IMR-90 (cell line): ENCODE measurements at regions not wholly inside any gene's neighbourhood (a gene's known extent, or its start where the extent isn't known, plus 50 kb on each side); places are given as distances from the start of the nearest gene placed in this dataset.

ENCODE experiments used
- ATAC-seq: fragments of 200-7000 bp; cut with Tn5 transposase; 2 replicates; pipeline ENCODE4 v1.9.1; 2020; ENCODE audit warnings: low read depth, mild to moderate bottlenecking, moderate library complexity
- BruUV-seq: library from RNA; stranded (reverse); fragments of 400-500 nt; replicated peaks from 2 replicates; lab custom pipeline; 2021; lab: Mats Ljungman, UMichigan
- CTCF ChIA-PET: fragments of 300-600 bp; formaldehyde crosslinking; extraction: SDS; loops from one replicate; lab custom pipeline; 2021; ENCODE audit warnings: antibody characterized with exemption; lab: Yijun Ruan, JAX
- POLR2A ChIA-PET: fragments of 300-600 bp; sonication (Branson Sonifier 250); formaldehyde crosslinking; loops from one replicate; lab custom pipeline; 2022; ENCODE audit warnings: antibody characterized with exemption; ENCODE audit not compliant: unreplicated experiment; lab: Charles Lee
- DNase-seq: peaks from one replicate; pipeline ENCODE4 v3.0.0; 2013
- H2AFZ ChIP-seq: replicated peaks from 2 replicates; pipeline ENCODE3; 2013; ENCODE audit warnings: low read length, mild to moderate bottlenecking; ENCODE audit not compliant: poor library complexity
- H2AK5ac ChIP-seq: 2 replicates; pipeline ENCODE4 v1.6.1; 2013; ENCODE audit warnings: low read depth, low read length, inconsistent platforms
- H2AK9ac ChIP-seq: replicated peaks from 2 replicates; pipeline ENCODE3; 2013; ENCODE audit warnings: mild to moderate bottlenecking, low read depth, low read length, moderate library complexity; ENCODE audit not compliant: poor library complexity
- H2BK120ac ChIP-seq: 2 replicates; pipeline ENCODE4 v1.6.1; 2013; ENCODE audit warnings: low read depth, low read length, inconsistent platforms
- H2BK15ac ChIP-seq: 3 replicates; pipeline ENCODE4 v1.6.1; 2013; ENCODE audit warnings: low read depth, low read length, inconsistent platforms
- H2BK20ac ChIP-seq: 2 replicates; pipeline ENCODE4 v1.6.1; 2013; ENCODE audit warnings: low read depth, mild to moderate bottlenecking, inconsistent platforms, low read length, moderate library complexity
- H2BK5ac ChIP-seq: 2 replicates; pipeline ENCODE4 v1.6.1; 2013; ENCODE audit warnings: mild to moderate bottlenecking, low read depth, low read length, inconsistent platforms; ENCODE audit not compliant: poor library complexity, severe bottlenecking
- H3K14ac ChIP-seq: replicated peaks from 2 replicates; pipeline ENCODE4 v1.6.1; 2013; ENCODE audit warnings: low read depth, low read length, inconsistent platforms
- H3K18ac ChIP-seq: 2 replicates; pipeline ENCODE4 v1.6.1; 2013; ENCODE audit warnings: low read depth, low read length, control low read depth
- H3K23ac ChIP-seq: 2 replicates; pipeline ENCODE4 v1.6.1; 2013; ENCODE audit warnings: low read depth, low read length, inconsistent platforms
- H3K27ac ChIP-seq: 2 replicates; pipeline ENCODE4 v1.5.1; 2013; ENCODE audit warnings: mild to moderate bottlenecking, control low read depth, low read length; ENCODE audit not compliant: insufficient read depth
- H3K27me3 ChIP-seq: 2 replicates; pipeline ENCODE4 v1.6.1; 2013; ENCODE audit warnings: low read length; ENCODE audit not compliant: control insufficient read depth, insufficient read depth
- H3K36me3 ChIP-seq: 2 replicates; pipeline ENCODE4 v1.6.1; 2013; ENCODE audit warnings: low read length, mixed read lengths; ENCODE audit not compliant: control insufficient read depth, insufficient read depth
- H3K4ac ChIP-seq: 2 replicates; pipeline ENCODE4 v1.6.1; 2013; ENCODE audit warnings: low read depth, low read length, inconsistent platforms
- H3K4me1 ChIP-seq: 2 replicates; pipeline ENCODE4 v1.6.1; 2013; ENCODE audit warnings: low read length, mixed read lengths; ENCODE audit not compliant: control insufficient read depth, insufficient read depth
- H3K4me2 ChIP-seq: 2 replicates; pipeline ENCODE4 v1.6.1; 2013; ENCODE audit warnings: low read depth, mild to moderate bottlenecking, control low read depth, low read length, moderate library complexity
- H3K4me3 ChIP-seq: 2 replicates; pipeline ENCODE4 v1.5.1; 2013; ENCODE audit warnings: low read depth, mild to moderate bottlenecking, control low read depth, low read length, moderate library complexity; ENCODE audit not compliant: insufficient read depth
- H3K56ac ChIP-seq: 2 replicates; pipeline ENCODE4 v1.6.1; 2013; ENCODE audit warnings: low read length, inconsistent platforms; ENCODE audit not compliant: insufficient read depth; ENCODE audit errors: extremely low read depth
- H3K79me1 ChIP-seq, 2 experiments: 2 replicates each; pipeline ENCODE4 v1.6.1; 2013; ENCODE audit warnings: low read length in 2 of 2, inconsistent platforms in 1 of 2, low read depth in 1 of 2
- H3K9ac ChIP-seq: 2 replicates; pipeline ENCODE4 v1.6.1; 2013; ENCODE audit warnings: low read depth, low read length, control low read depth
- H3K9me1 ChIP-seq: 2 replicates; pipeline ENCODE4 v1.6.1; 2013; ENCODE audit warnings: low read length, inconsistent platforms; ENCODE audit not compliant: insufficient read depth
- H3K9me3 ChIP-seq: 2 replicates; pipeline ENCODE4 v1.6.1; 2013; ENCODE audit warnings: low read length; ENCODE audit not compliant: control insufficient read depth, insufficient read depth
- H4K20me1 ChIP-seq: 2 replicates; pipeline ENCODE4 v1.6.1; 2013; ENCODE audit warnings: low read length, inconsistent platforms; ENCODE audit not compliant: insufficient read depth
- H4K5ac ChIP-seq: 2 replicates; pipeline ENCODE4 v1.6.1; 2013; ENCODE audit warnings: mild to moderate bottlenecking, low read depth, low read length, control low read depth
- H4K8ac ChIP-seq, 2 experiments: 2 replicates each; pipeline ENCODE4 v1.6.1; 2013; ENCODE audit warnings: low read depth in 2 of 2, low read length in 2 of 2, control low read depth in 1 of 2, inconsistent platforms in 1 of 2
- H4K91ac ChIP-seq: 2 replicates; pipeline ENCODE4 v1.6.1; 2013; ENCODE audit warnings: low read depth, low read length, inconsistent platforms; ENCODE audit not compliant: insufficient read depth
- BHLHE40 ChIP-seq: fragments of 150-350 bp; IDR thresholded peaks from 2 replicates; pipeline ENCODE4 v1.6.1; 2016; ENCODE audit warnings: mild to moderate bottlenecking, low read depth, low read length
- CEBPB ChIP-seq: IDR thresholded peaks from 2 replicates; pipeline ENCODE4 v1.6.1; 2012; ENCODE audit warnings: low read depth, low read length, improper control_type of control experiment
- CHD1 ChIP-seq: IDR thresholded peaks from 2 replicates; pipeline ENCODE4 v1.6.1; 2012; ENCODE audit warnings: low read depth, low read length, improper control_type of control experiment
- CTCF ChIP-seq: conservative IDR thresholded peaks from 2 replicates; pipeline ENCODE4 v1.5.1; 2012; ENCODE audit warnings: mild to moderate bottlenecking, low read depth, low read length, improper control_type of control experiment
- ELK1 ChIP-seq: fragments of 150-350 bp; IDR thresholded peaks from 2 replicates; pipeline ENCODE4 v1.6.1; 2016; ENCODE audit warnings: low read depth, mild to moderate bottlenecking, low read length, moderate library complexity, borderline replicate concordance
- FOS ChIP-seq: fragments of 150-350 bp; IDR thresholded peaks from 2 replicates; pipeline ENCODE4 v1.6.1; 2016; ENCODE audit warnings: low read depth, low read length
- MAFK ChIP-seq: IDR thresholded peaks from 2 replicates; pipeline ENCODE4 v1.6.1; 2012; ENCODE audit warnings: low read depth, low read length, improper control_type of control experiment
- MAZ ChIP-seq: IDR thresholded peaks from 2 replicates; pipeline ENCODE4 v1.6.1; 2012; ENCODE audit warnings: low read depth, mild to moderate bottlenecking, low read length, improper control_type of control experiment, moderate library complexity, borderline replicate concordance
- MXI1 ChIP-seq: IDR thresholded peaks from 2 replicates; pipeline ENCODE4 v1.6.1; 2012; ENCODE audit warnings: low read depth, mild to moderate bottlenecking, low read length, moderate library complexity, borderline replicate concordance
- NFE2L2 ChIP-seq: fragments of 150-350 bp; IDR thresholded peaks from 2 replicates; pipeline ENCODE4 v1.6.1; 2016; ENCODE audit warnings: low read depth, mild to moderate bottlenecking, low read length
- POLR2A ChIP-seq: IDR thresholded peaks from 2 replicates; pipeline ENCODE4 v1.6.1; 2012; ENCODE audit warnings: mild to moderate bottlenecking, low read depth, low read length
- RAD21 ChIP-seq: IDR thresholded peaks from 2 replicates; pipeline ENCODE4 v1.6.1; 2012; ENCODE audit warnings: low read length, improper control_type of control experiment
- RCOR1 ChIP-seq: IDR thresholded peaks from 2 replicates; pipeline ENCODE4 v1.6.1; 2012; ENCODE audit warnings: mild to moderate bottlenecking, low read length, improper control_type of control experiment; ENCODE audit not compliant: insufficient replicate concordance
- SMC3 ChIP-seq: fragments of 150-350 bp; IDR thresholded peaks from 2 replicates; pipeline ENCODE4 v1.6.1; 2016; ENCODE audit warnings: low read depth, mild to moderate bottlenecking, antibody characterized with exemption, low read length, moderate library complexity
- USF2 ChIP-seq: fragments of 150-350 bp; IDR thresholded peaks from 2 replicates; pipeline ENCODE4 v1.6.1; 2017; ENCODE audit warnings: mild to moderate bottlenecking, antibody characterized with exemption, low read length, low read depth
- WGBS, 2 experiments: methylation state at CpG; one replicate each; pipeline versions ENCODE4 v1.1.5 to v1.1.7; 2013; ENCODE audit warnings: missing lambda C conversion rate in 2 of 2; ENCODE audit not compliant: insufficient read length in 1 of 2; ENCODE audit errors: extremely low coverage in 2 of 2; 5-methylcytosine and 5-hydroxymethylcytosine counted together
- dilution Hi-C: fragments of 300-500 bp; cut with HindIII; formaldehyde crosslinking; loops from one replicate; pipeline ENCODE4 v1.14.3; 2018; ENCODE audit warnings: low sequenced_read_pairs; ENCODE audit not compliant: unreplicated experiment
- in situ Hi-C: fragments of 300-500 bp; cut with MboI; formaldehyde crosslinking; loops from 3 replicates; pipeline ENCODE4 v1.14.3; 2019; ENCODE audit warnings: low sequenced_read_pairs, inconsistent platforms, mixed read lengths
- intact Hi-C: fragments of 100-400 bp; cut with micrococcal nuclease; formaldehyde crosslinking; loops from 2 replicates; pipeline ENCODE4 v1.10.0; 2022

GRCh38 chr4:126807132-126807531, 825.6 kb upstream of the INTU start:
- H3K56ac ChIP-seq, result no peak overlapping the region
- no peaks in the 10 kb centered on the region for H3K9me1 ChIP-seq
- no TSS peak for BruUV-seq
- dilution Hi-C loops (no loop called here), in situ Hi-C loops (no loop called here), intact Hi-C loops (loop anchor here (5.0 kb wide), 1 partner anchor 180 kb away; no protein-coding TSS in a partner anchor)
- H2BK120ac ChIP-seq, result no peak overlapping the region
- H2BK5ac ChIP-seq, result no peak overlapping the region
- no peak overlapping the region for H3K4me2 ChIP-seq
- no peaks in the 10 kb centered on the region for H3K36me3 ChIP-seq
- H3K27ac ChIP-seq, result no peak overlapping the region
- no peak overlapping the region for H3K4me3 ChIP-seq
- H4K20me1 ChIP-seq, result no peaks in the 10 kb centered on the region
- H2BK20ac ChIP-seq, result no peak overlapping the region
- H3K79me1 ChIP-seq, result no peaks in the 10 kb centered on the region
- no peak overlapping the region for H4K8ac ChIP-seq
- no peak overlapping the region for H4K91ac ChIP-seq
- no peak overlapping the region for H3K23ac ChIP-seq
- DNase-seq (peak; percentile 4), ATAC-seq (no peak; the same call in 1 of the 2 replicates)
- WGBS, 2 experiments, result no CpG with 5 or more reads among the region's 1 CpG
- H3K9ac ChIP-seq, result no peak overlapping the region
- no peak overlapping the region for H2AK9ac ChIP-seq
- peak overlapping the region; percentile 15; the same call in 1 of the 2 replicates for H4K5ac ChIP-seq
- 0 out of 3 replicates have a peak overlapping the region, but pooled peaks have one; percentile 7 for H2BK15ac ChIP-seq
- H3K14ac ChIP-seq, result peak overlapping the region; percentile 46; the same call in 1 of the 2 replicates
- no peaks in the 10 kb centered on the region for H3K27me3 ChIP-seq
- CTCF ChIA-PET, result no interaction called here
- no peak for TF ChIP-seq SMC3
- no peak for TF ChIP-seq CHD1
- no peak for TF ChIP-seq MAFK
- no peak for TF ChIP-seq CEBPB
- TF ChIP-seq MXI1, result no peak
- TF ChIP-seq RAD21, result no peak
- TF ChIP-seq POLR2A, result no peak
- no peak for TF ChIP-seq RCOR1
- TF ChIP-seq MAZ, result no peak
- TF ChIP-seq CTCF, result no peak
- no peak for TF ChIP-seq USF2
- TF ChIP-seq BHLHE40, result no peak
- TF ChIP-seq ELK1, result no peak
- no peak for TF ChIP-seq FOS
- no peak for TF ChIP-seq NFE2L2
- H3K9me3 ChIP-seq, result no peaks in the 10 kb centered on the region
- POLR2A ChIA-PET, result no interaction called here
- peak overlapping the region; percentile 45; the same call in 1 of the 2 replicates for H3K18ac ChIP-seq
- H2AFZ ChIP-seq, result peak overlapping the region; percentile 66
- peaks cover 3% of the 10 kb centered on the region; the same call in 1 of the 2 replicates for H3K4me1 ChIP-seq
- H2AK5ac ChIP-seq, result no peak overlapping the region; the same call in 1 of the 2 replicates
- H3K4ac ChIP-seq, result no peak overlapping the region
